ENCODE measurements at regions not wholly inside any gene's neighbourhood (a gene's known extent, or its start where the extent isn't known, plus 50 kb on each side); places are given as distances from the start of the nearest gene placed in this dataset.

GRCh38 chr7:41256186-41256945 lies 446.5 kb downstream of the INHBA start:
- no peak for TF ChIP-seq EP300 (IDR thresholded peaks at IDR 0.05)
- TF ChIP-seq, protein P1, sequence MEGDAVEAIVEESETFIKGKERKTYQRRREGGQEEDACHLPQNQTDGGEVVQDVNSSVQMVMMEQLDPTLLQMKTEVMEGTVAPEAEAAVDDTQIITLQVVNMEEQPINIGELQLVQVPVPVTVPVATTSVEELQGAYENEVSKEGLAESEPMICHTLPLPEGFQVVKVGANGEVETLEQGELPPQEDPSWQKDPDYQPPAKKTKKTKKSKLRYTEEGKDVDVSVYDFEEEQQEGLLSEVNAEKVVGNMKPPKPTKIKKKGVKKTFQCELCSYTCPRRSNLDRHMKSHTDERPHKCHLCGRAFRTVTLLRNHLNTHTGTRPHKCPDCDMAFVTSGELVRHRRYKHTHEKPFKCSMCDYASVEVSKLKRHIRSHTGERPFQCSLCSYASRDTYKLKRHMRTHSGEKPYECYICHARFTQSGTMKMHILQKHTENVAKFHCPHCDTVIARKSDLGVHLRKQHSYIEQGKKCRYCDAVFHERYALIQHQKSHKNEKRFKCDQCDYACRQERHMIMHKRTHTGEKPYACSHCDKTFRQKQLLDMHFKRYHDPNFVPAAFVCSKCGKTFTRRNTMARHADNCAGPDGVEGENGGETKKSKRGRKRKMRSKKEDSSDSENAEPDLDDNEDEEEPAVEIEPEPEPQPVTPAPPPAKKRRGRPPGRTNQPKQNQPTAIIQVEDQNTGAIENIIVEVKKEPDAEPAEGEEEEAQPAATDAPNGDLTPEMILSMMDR (IDR thresholded peaks at IDR 0.05): no peak
